ENCODE measurements at regions not wholly inside any gene's neighbourhood (a gene's known extent, or its start where the extent isn't known, plus 50 kb on each side); places are given as distances from the start of the nearest gene placed in this dataset.

DNA sequence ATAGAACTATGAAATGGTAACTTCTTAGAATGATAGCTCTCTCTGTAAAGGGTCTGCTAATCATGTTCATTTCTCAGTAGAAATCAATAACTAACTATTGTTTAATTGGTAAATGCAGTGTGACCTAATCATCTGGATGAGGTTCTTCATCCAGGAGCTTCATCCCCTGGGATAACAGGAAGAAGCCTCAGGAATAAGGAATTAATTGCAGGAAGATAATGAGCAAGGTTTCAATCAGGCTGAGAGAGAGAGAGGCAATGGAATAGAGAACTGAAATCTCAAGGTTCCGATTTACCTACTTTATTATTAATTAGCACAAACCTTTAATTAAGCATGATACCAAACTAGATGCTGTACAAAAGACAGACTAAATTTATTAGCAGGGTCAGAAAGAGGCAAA lies 499.7 kb downstream of the MAT2B start:
- H3K9ac ChIP-seq = no peak overlapping the region
- no peak for TF ChIP-seq Cebpa-rat (IDR thresholded peaks at IDR 0.05)
- H3K9me3 ChIP-seq = no peaks in the 10 kb centered on the region
- no peaks in the 10 kb centered on the region for H3K4me1 ChIP-seq
- no peaks in the 10 kb centered on the region for H3K27me3 ChIP-seq
- no peak overlapping the region for H3K4me2 ChIP-seq
- no peaks in the 10 kb centered on the region for H4K20me1 ChIP-seq
- no peaks in the 10 kb centered on the region for H3K36me3 ChIP-seq
- H3K4me3 ChIP-seq = no peak overlapping the region
- H3K27ac ChIP-seq = no peak overlapping the region

DNA sequence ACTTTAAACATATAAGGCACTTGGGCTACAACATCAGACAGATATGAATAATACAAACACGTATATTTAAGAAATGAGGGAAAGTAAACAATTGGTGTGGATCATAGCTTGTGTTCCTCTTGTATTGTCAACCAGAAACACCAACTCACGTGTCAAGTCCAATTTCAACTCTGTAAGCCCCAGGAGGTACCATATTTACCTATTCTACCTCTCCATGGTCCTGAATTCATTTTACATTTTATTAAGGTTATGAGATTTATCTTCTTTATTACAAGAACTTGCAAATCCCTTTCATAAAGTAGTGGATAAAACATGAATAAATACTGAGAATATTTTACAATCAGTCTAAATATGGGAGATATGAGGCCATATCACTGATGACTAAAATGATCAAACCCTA lies 501.6 kb downstream of the MAT2B start:
- no peaks in the 10 kb centered on the region for H3K4me1 ChIP-seq
- no peak overlapping the region for H3K27ac ChIP-seq
- no peak for TF ChIP-seq Cebpa-rat (IDR thresholded peaks at IDR 0.05)
- no peak overlapping the region for H3K9ac ChIP-seq
- H3K36me3 ChIP-seq = no peaks in the 10 kb centered on the region
- no peaks in the 10 kb centered on the region for H3K9me3 ChIP-seq
- no peaks in the 10 kb centered on the region for H4K20me1 ChIP-seq
- H3K27me3 ChIP-seq = no peaks in the 10 kb centered on the region
- no peak overlapping the region for H3K4me3 ChIP-seq
- no peak overlapping the region for H3K4me2 ChIP-seq

DNA sequence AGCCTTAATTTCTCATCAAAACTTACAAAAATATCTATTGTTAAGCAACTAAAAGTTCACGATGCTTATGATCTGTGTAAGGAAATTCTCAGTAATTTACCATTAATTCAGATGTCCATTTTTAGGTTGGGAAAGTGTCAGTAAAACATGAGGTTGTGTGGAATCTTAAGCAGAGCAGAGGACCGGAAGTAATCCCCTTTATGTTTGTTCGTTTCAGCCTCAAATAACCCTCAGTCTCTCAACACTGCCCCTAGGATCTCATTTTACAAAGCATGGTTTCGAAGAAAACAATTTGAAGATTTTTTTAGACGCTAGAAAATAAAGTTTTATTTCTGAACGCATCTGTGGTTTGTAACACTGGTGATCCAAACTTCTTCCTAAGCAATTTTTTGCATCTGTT lies 504.2 kb downstream of the MAT2B start:
- H4K20me1 ChIP-seq = no peaks in the 10 kb centered on the region
- no peak overlapping the region for H3K9ac ChIP-seq
- H3K9me3 ChIP-seq = no peaks in the 10 kb centered on the region
- no peaks in the 10 kb centered on the region for H3K27me3 ChIP-seq
- no peaks in the 10 kb centered on the region for H3K36me3 ChIP-seq
- no peak overlapping the region for H3K4me2 ChIP-seq
- H3K4me1 ChIP-seq = no peaks in the 10 kb centered on the region
- no peak for TF ChIP-seq Cebpa-rat (IDR thresholded peaks at IDR 0.05)
- no peak overlapping the region for H3K27ac ChIP-seq
- no peak overlapping the region for H3K4me3 ChIP-seq

DNA sequence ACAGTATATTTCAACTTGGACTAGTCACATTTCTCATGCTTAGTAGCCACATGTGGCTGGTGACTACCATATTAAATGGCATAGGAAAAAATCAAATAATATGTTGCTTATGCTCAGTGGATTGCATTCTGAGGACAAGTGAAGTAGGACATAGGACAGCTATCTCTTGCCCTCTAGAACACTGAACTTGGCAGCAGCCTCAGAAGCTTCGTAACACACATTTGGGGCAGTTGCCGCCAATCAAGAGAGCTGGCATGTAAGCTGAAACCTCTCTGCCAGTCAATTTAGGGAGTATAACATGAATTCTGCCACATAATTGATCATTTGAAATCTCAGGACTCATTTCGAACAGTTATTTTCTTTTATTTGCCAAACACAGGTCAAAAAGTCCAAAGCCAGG lies 505.5 kb downstream of the MAT2B start:
- no peak for TF ChIP-seq Cebpa-rat (IDR thresholded peaks at IDR 0.05)
- no peak overlapping the region for H3K4me2 ChIP-seq
- H3K27me3 ChIP-seq = no peaks in the 10 kb centered on the region
- H3K9me3 ChIP-seq = no peaks in the 10 kb centered on the region
- no peak overlapping the region for H3K9ac ChIP-seq
- H3K4me1 ChIP-seq = no peaks in the 10 kb centered on the region
- no peak overlapping the region for H3K4me3 ChIP-seq
- H3K27ac ChIP-seq = no peak overlapping the region
- H3K36me3 ChIP-seq = no peaks in the 10 kb centered on the region
- no peaks in the 10 kb centered on the region for H4K20me1 ChIP-seq

DNA sequence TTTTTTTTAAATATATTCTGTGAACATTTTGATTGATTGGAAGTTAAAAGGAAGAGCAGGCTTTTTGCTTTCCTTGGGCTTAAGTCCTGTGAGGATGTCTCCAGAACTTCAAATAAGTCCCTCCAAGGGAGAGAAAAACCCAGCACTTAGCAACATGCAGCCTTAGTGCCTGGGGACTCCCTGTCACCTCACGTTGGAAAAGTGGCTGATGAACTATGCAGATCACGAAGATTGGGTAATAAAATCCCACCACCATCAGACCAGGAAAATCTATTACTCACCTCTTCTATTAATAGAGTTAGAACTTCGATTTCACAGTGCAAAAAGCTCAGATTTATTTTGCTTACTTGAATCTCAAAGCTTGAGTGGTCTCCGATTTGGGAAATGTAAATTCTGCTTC lies 507.0 kb downstream of the MAT2B start:
- Histone ChIP-seq H3K27me3 (no peaks in the 10 kb centered on the region), H4K20me1 (no peaks in the 10 kb centered on the region), H3K4me2 (no peak overlapping the region), H3K4me1 (no peaks in the 10 kb centered on the region), H3K4me3 (no peak overlapping the region), H3K27ac (no peak overlapping the region), H3K9me3 (no peaks in the 10 kb centered on the region), H3K36me3 (no peaks in the 10 kb centered on the region), H3K9ac (no peak overlapping the region)
- TF ChIP-seq Cebpa-rat (IDR thresholded peaks at IDR 0.05) = no peak

DNA sequence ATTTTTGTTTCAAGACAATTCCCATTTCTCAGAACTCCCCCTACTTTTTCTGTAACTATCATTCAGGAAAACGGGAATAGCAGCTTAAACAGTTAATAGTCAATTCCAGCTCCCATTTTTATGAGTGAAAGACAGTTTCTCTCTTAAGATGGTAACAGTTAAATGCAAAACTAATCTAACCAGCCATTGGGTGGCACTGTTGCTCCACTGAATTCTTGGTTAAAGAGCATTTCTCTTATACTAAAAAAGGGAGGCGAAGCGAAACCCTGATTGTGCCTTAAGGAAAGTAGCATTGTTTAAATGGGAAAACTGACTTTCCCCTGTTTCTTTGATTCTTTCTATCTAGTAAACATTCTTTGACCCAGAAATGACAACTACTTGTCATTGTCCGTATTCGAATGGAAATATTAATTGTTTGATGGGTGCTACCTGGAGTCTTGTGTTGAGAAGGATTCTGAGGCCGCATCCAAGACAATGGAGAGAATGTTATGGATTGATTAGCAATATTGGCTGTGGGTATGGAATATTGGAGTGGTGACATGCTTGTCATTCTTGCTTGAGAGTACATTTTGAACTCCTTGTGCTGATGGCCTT lies 507.8 kb downstream of the MAT2B start:
- H3K9me3 ChIP-seq = no peaks in the 10 kb centered on the region
- no peaks in the 10 kb centered on the region for H4K20me1 ChIP-seq
- no peak for TF ChIP-seq Cebpa-rat (IDR thresholded peaks at IDR 0.05)
- H3K9ac ChIP-seq = no peak overlapping the region
- H3K4me1 ChIP-seq = no peaks in the 10 kb centered on the region
- no peaks in the 10 kb centered on the region for H3K27me3 ChIP-seq
- no peak overlapping the region for H3K4me2 ChIP-seq
- no peak overlapping the region for H3K4me3 ChIP-seq
- no peaks in the 10 kb centered on the region for H3K36me3 ChIP-seq
- H3K27ac ChIP-seq = no peak overlapping the region

DNA sequence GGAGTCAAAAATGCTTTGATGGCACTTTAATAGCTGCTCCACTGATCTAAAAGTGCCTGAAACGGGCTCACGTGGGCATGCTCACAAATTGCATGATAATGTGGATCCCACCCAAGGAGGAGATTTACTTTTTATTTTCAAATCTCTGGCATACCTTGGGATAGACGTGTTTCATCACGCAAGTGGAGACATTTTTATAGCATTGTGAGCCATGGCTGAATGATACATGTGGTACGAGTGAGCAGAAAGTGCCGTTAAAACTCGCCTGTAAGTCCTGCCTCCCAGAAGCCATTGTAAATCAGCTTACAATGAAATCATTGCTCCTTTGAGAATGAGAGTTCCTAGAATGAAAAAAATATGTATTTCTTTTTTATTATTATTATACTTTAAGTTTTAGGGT lies 514.7 kb downstream of the MAT2B start:
- Histone ChIP-seq H4K20me1 (no peaks in the 10 kb centered on the region), H3K4me3 (no peak overlapping the region), H3K4me1 (no peaks in the 10 kb centered on the region), H3K9ac (no peak overlapping the region), H3K9me3 (0 out of 2 replicates have a peak, but pooled peaks cover 3% of the 10 kb centered on the region), H3K36me3 (no peaks in the 10 kb centered on the region), H3K27me3 (no peaks in the 10 kb centered on the region), H3K4me2 (no peak overlapping the region), H3K27ac (no peak overlapping the region)
- no peak for TF ChIP-seq Cebpa-rat (IDR thresholded peaks at IDR 0.05)

DNA sequence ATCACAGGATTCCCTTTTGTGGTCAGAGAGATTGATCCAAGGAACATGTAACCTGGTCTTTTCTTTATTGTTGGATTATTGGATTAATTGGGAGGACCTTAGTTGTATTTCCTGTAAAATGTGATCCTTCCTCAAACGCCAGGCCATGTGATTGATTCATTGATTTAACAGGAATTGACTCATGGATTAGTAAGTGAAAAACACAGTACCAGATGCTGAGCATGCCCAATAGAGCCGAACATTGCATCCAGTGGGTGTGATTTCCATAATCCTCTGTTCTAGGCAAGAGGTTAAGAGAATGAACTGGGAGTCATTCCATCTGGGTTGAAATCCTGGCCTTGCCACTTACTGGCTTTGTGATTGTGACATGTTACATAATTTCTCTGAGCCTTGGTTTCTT lies 522.3 kb downstream of the MAT2B start:
- H3K36me3 ChIP-seq = no peaks in the 10 kb centered on the region
- H3K4me1 ChIP-seq = no peaks in the 10 kb centered on the region
- H3K27ac ChIP-seq = no peak overlapping the region
- no peak overlapping the region for H3K4me2 ChIP-seq
- H3K27me3 ChIP-seq = no peaks in the 10 kb centered on the region
- no peak overlapping the region for H3K9ac ChIP-seq
- no peak for TF ChIP-seq Cebpa-rat (IDR thresholded peaks at IDR 0.05)
- no peaks in the 10 kb centered on the region for H4K20me1 ChIP-seq
- H3K4me3 ChIP-seq = no peak overlapping the region
- H3K9me3 ChIP-seq = 0 out of 2 replicates have a peak, but pooled peaks cover 3% of the 10 kb centered on the region

DNA sequence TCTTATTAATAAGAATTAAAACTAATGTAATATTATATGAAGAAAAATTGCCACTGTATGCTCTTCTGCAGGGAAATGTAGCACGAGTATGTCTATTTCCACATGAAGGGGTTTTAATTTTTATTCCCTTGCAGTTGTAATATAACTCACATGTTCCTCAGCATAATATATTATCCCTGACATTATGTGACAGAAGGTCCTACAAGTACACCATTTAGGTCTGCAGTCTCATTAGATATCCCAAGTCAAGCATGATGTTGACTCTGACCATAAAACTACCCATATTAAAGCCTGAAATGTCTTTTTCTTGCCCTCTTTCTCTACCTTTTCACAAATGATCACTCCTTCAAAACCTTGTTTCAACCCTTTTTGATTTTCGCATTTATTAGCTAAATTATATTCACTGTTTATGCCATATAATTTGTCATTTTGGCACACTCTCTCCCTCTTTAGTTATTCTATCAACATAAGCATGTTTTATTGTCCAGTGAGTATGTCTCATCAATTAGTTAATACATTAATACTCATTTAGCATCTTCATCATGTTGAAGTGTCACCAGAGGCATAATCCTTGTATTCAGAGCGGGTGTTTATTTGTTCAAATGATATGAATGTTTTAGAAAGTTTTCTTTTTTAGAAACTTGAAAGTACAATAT lies 532.8 kb downstream of the MAT2B start:
- Histone ChIP-seq H3K4me2 (no peak overlapping the region), H3K9me3 (no peaks in the 10 kb centered on the region), H3K9ac (no peak overlapping the region), H4K20me1 (no peaks in the 10 kb centered on the region), H3K4me3 (no peak overlapping the region), H3K36me3 (no peaks in the 10 kb centered on the region), H3K27ac (no peak overlapping the region), H3K27me3 (no peaks in the 10 kb centered on the region), H3K4me1 (no peaks in the 10 kb centered on the region)
- no peak for TF ChIP-seq Cebpa-rat (IDR thresholded peaks at IDR 0.05)

DNA sequence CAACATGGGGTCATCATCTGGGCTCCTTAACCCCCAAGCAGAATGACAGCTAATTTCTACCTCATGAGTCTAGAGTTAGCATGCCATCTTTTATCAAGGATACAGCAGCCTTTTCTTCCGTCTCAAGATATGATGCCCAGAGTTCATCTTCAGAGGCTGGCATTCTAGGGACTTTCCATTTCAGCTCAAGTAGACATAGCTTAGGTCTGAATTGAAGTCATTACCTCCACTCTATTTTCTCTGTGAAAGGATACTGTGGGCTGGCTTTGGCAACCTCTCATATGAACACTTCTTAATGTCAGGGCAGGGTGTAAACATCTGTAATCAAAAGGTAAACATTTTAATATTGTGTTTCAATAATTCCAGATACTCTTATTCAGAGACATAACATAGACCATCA lies 535.7 kb downstream of the MAT2B start:
- H3K4me3 ChIP-seq = no peak overlapping the region
- no peaks in the 10 kb centered on the region for H3K36me3 ChIP-seq
- no peak overlapping the region for H3K27ac ChIP-seq
- H3K27me3 ChIP-seq = no peaks in the 10 kb centered on the region
- no peaks in the 10 kb centered on the region for H4K20me1 ChIP-seq
- no peaks in the 10 kb centered on the region for H3K9me3 ChIP-seq
- no peak for TF ChIP-seq Cebpa-rat (IDR thresholded peaks at IDR 0.05)
- H3K9ac ChIP-seq = no peak overlapping the region
- H3K4me1 ChIP-seq = no peaks in the 10 kb centered on the region
- H3K4me2 ChIP-seq = no peak overlapping the region
